GM12878 (cell line): ENCODE measurements at regions not wholly inside any gene's neighbourhood (a gene's known extent, or its start where the extent isn't known, plus 50 kb on each side); places are given as distances from the start of the nearest gene placed in this dataset.

ENCODE experiments used
- ATAC-seq: fragments of 200-7000 bp; cut with Tn5 transposase; 3 replicates; pipeline ENCODE4 v1.9.1; 2020; ENCODE audit warnings: mild to moderate bottlenecking, moderate library complexity
- BruUV-seq: library from RNA; stranded (reverse); fragments of 400-500 nt; replicated peaks from 2 replicates; lab custom pipeline; 2021; lab: Mats Ljungman, UMichigan
- CTCF ChIA-PET: fragments of 300-600 bp; sonication (Branson Sonifier 250); formaldehyde crosslinking; extraction: SDS; loops from one replicate; lab custom pipeline; 2021; ENCODE audit warnings: inconsistent platforms; lab: Yijun Ruan, JAX
- POLR2A ChIA-PET: fragments of 350-600 bp; formaldehyde crosslinking; extraction: SDS; loops from one replicate; lab custom pipeline; 2021; ENCODE audit warnings: inconsistent platforms; lab: Charles Lee
- RAD21 ChIA-PET: fragments of 300-600 bp; sonication (Branson Sonifier 250); formaldehyde crosslinking; loops from one replicate; lab custom pipeline; 2023; ENCODE audit warnings: antibody characterized with exemption; ENCODE audit not compliant: unreplicated experiment; lab: Charles Lee
- SMC1A ChIA-PET: fragments of 300-600 bp; sonication (Branson Sonifier 250); formaldehyde crosslinking; loops from one replicate; lab custom pipeline; 2023; ENCODE audit not compliant: unreplicated experiment, uncharacterized antibody; lab: Charles Lee
- DNase-seq: peaks from one replicate; pipeline ENCODE4 v3.0.0-alpha.2; 2011; ENCODE audit warnings: low read depth, low spot score
- FAIRE-seq: peaks from 3 replicates; lab custom pipeline; 2011; peaks lifted over from hg19 to GRCh38; lab: Jason Lieb, UNC
- H2AFZ ChIP-seq: 2 replicates; pipeline ENCODE4 v1.6.0; 2011; ENCODE audit warnings: low read depth, low read length, control low read depth; ENCODE audit not compliant: control insufficient read depth
- H3K27ac ChIP-seq: 2 replicates; pipeline ENCODE4 v1.5.1; 2011; ENCODE audit warnings: control low read depth; ENCODE audit not compliant: control insufficient read depth, insufficient read depth
- H3K27me3 ChIP-seq, 2 experiments: replicated peaks in 1 of 2; 2 replicates each; pipeline versions ENCODE4 v1.6.0 to v1.6.1; 2011; ENCODE audit warnings: low read length in 1 of 2; ENCODE audit not compliant: control insufficient read depth in 2 of 2, insufficient read depth in 2 of 2
- H3K36me3 ChIP-seq, 2 experiments: 2 replicates each; pipeline ENCODE4 v1.5.1; 2011; ENCODE audit warnings: low read length in 1 of 2; ENCODE audit not compliant: control insufficient read depth in 2 of 2, insufficient read depth in 2 of 2
- H3K4me1 ChIP-seq: 2 replicates; pipeline ENCODE4 v1.6.1; 2011; ENCODE audit warnings: mild to moderate bottlenecking, low read length, moderate library complexity, mixed read lengths; ENCODE audit not compliant: control insufficient read depth, insufficient read depth
- H3K4me2 ChIP-seq: 2 replicates; pipeline ENCODE4 v1.6.0; 2011; ENCODE audit warnings: control low read depth; ENCODE audit not compliant: control insufficient read depth, insufficient read depth
- H3K4me3 ChIP-seq: fragments of 200-600 bp; sonication (generic); 2 replicates; pipeline ENCODE4 v1.5.1; 2016
- H3K79me2 ChIP-seq: 2 replicates; pipeline ENCODE4 v1.6.0; 2011; ENCODE audit warnings: low read length; ENCODE audit not compliant: control insufficient read depth, insufficient read depth
- H3K9ac ChIP-seq: 2 replicates; pipeline ENCODE4 v1.8.0; 2011; ENCODE audit warnings: low read length, control low read depth, mixed read lengths; ENCODE audit not compliant: control insufficient read depth, insufficient read depth
- H3K9me3 ChIP-seq: replicated peaks from 3 replicates; pipeline ENCODE4 v1.5.1; 2011; ENCODE audit warnings: mild to moderate bottlenecking, low read length; ENCODE audit not compliant: control insufficient read depth, insufficient read depth
- H4K20me1 ChIP-seq: 2 replicates; pipeline ENCODE4 v1.6.0; 2011; ENCODE audit not compliant: control insufficient read depth, insufficient read depth
- BHLHE40 ChIP-seq, 2 experiments: fragments of 450-650 bp in 1 of 2; IDR thresholded peaks; 2 replicates each; pipeline ENCODE4 v1.6.1; 2011 to 2017; ENCODE audit warnings: low read depth in 2 of 2, borderline replicate concordance in 1 of 2, improper control_type of control experiment in 1 of 2, low read length in 1 of 2, mild to moderate bottlenecking in 1 of 2
- CBX5 ChIP-seq: sonication (generic); IDR thresholded peaks from 2 replicates; pipeline ENCODE4 v1.6.1; 2016; ENCODE audit warnings: low read depth, moderate library complexity, mild to moderate bottlenecking, inconsistent platforms
- CHD4 ChIP-seq: fragments of 200-600 bp; sonication (generic); IDR thresholded peaks from 2 replicates; pipeline ENCODE4 v1.6.1; 2016; ENCODE audit warnings: mild to moderate bottlenecking
- CREB1 ChIP-seq: IDR thresholded peaks from 2 replicates; pipeline ENCODE4 v1.6.1; 2012; ENCODE audit warnings: low read depth, mild to moderate bottlenecking, inconsistent platforms
- FOS ChIP-seq: IDR thresholded peaks from 3 replicates; pipeline ENCODE4 v1.6.1; 2011; ENCODE audit warnings: borderline replicate concordance; ENCODE audit not compliant: insufficient read length; ENCODE audit errors: extremely low read depth
- FOXM1 ChIP-seq: IDR thresholded peaks from 2 replicates; pipeline ENCODE4 v1.6.1; 2012; ENCODE audit warnings: low read depth, mild to moderate bottlenecking, inconsistent platforms, low read length, moderate library complexity
- HDAC2 ChIP-seq: fragments of 200-600 bp; sonication (generic); IDR thresholded peaks from 2 replicates; pipeline ENCODE4 v1.6.1; 2017
- IRF4 ChIP-seq: IDR thresholded peaks from 2 replicates; pipeline ENCODE4 v1.6.1; 2011; ENCODE audit warnings: low read depth, low read length
- IRF5 ChIP-seq: fragments of 450-650 bp; IDR thresholded peaks from 2 replicates; pipeline ENCODE4 v1.6.1; 2017; ENCODE audit warnings: borderline replicate concordance
- MEF2B ChIP-seq: fragments of 450-650 bp; IDR thresholded peaks from 2 replicates; pipeline ENCODE4 v1.6.1; 2018; ENCODE audit warnings: mild to moderate bottlenecking, moderate library complexity; ENCODE audit not compliant: partially characterized antibody, poor library complexity, severe bottlenecking
- NBN ChIP-seq: fragments of 450-650 bp; IDR thresholded peaks from 2 replicates; pipeline ENCODE4 v1.6.1; 2016
- NR2C2 ChIP-seq: IDR thresholded peaks from 2 replicates; pipeline ENCODE4 v1.6.1; 2011; ENCODE audit warnings: borderline replicate concordance, low read depth; ENCODE audit not compliant: control insufficient read depth, insufficient read length
- PML ChIP-seq: IDR thresholded peaks from 2 replicates; pipeline ENCODE4 v1.6.1; 2012; ENCODE audit warnings: low read length, inconsistent platforms
- RFX5 ChIP-seq: IDR thresholded peaks from 2 replicates; pipeline ENCODE4 v1.6.1; 2011; ENCODE audit warnings: low read depth, low read length, improper control_type of control experiment
- SRF ChIP-seq, 2 experiments: IDR thresholded peaks; 2 replicates each; pipeline ENCODE4 v1.6.1; 2011; ENCODE audit warnings: low read depth in 2 of 2, low read length in 2 of 2, mild to moderate bottlenecking in 1 of 2, moderate library complexity in 1 of 2
- TCF3 ChIP-seq: IDR thresholded peaks from 2 replicates; pipeline ENCODE4 v1.6.1; 2012; ENCODE audit warnings: low read depth, mild to moderate bottlenecking, low read length, borderline replicate concordance; ENCODE audit not compliant: insufficient read depth
- USF1 ChIP-seq: IDR thresholded peaks from 2 replicates; pipeline ENCODE4 v1.6.1; 2011; ENCODE audit warnings: borderline replicate concordance, low read depth, mild to moderate bottlenecking, moderate library complexity, mixed read lengths, low read length; ENCODE audit not compliant: insufficient read depth; ENCODE audit errors: extremely low read length
- ZNF687 ChIP-seq: fragments of 450-650 bp; IDR thresholded peaks from 2 replicates; pipeline ENCODE4 v1.6.1; 2017; ENCODE audit warnings: mild to moderate bottlenecking, moderate library complexity
- WGBS: methylation state at CpG from one replicate; pipeline ENCODE4 v1.1.6; 2016; ENCODE audit warnings: low lambda C conversion rate; ENCODE audit not compliant: insufficient replicate concordance, insufficient coverage; ENCODE audit errors: missing lambda C conversion rate; 5-methylcytosine and 5-hydroxymethylcytosine counted together
- in situ Hi-C: fragments of 300-500 bp; cut with MboI; formaldehyde crosslinking; loops from 9 replicates; pipeline ENCODE4 v1.14.3; 2018; ENCODE audit warnings: mixed read lengths
- intact Hi-C: fragments of 100-400 bp; cut with micrococcal nuclease; formaldehyde crosslinking; loops from one replicate; pipeline ENCODE4 v1.14.2; 2022; ENCODE audit not compliant: unreplicated experiment

GRCh38 chr2:16038621-16039020, 98.3 kb downstream of the MYCN start:
- no peaks in the 10 kb centered on the region for H3K9me3 ChIP-seq
- H3K27me3 ChIP-seq = no peaks in the 10 kb centered on the region; a peak in 1 of 4 replicates
- no peak overlapping the region for H3K4me3 ChIP-seq
- WGBS = 66% methylated on average over 11 of the region's 11 CpGs
- H3K4me2 ChIP-seq = no peak overlapping the region
- POLR2A ChIA-PET = no interaction called here
- no peaks in the 10 kb centered on the region for H3K4me1 ChIP-seq
- H3K27ac ChIP-seq = no peak overlapping the region
- H3K79me2 ChIP-seq = no peaks in the 10 kb centered on the region
- intact Hi-C loops (no loop called here), in situ Hi-C loops (no loop called here)
- CTCF ChIA-PET = no interaction called here
- SMC1A ChIA-PET = interaction anchor here (0.5 kb wide), 1 partner anchor 15 kb away, joined by 4 read pairs; no protein-coding TSS in a partner anchor
- no peaks in the 10 kb centered on the region for H3K36me3 ChIP-seq
- DNase-seq (no peak), FAIRE-seq (no peak), ATAC-seq (no peak)
- H2AFZ ChIP-seq = no peak overlapping the region
- no peaks in the 10 kb centered on the region for H4K20me1 ChIP-seq
- no peak overlapping the region for H3K9ac ChIP-seq
- no TSS peak for BruUV-seq
- TF ChIP-seq NR2C2 (no peak), IRF4 (no peak), PML (no peak), RFX5 (no peak), FOXM1 (no peak), SRF (IDR thresholded peaks at IDR 0.05; ENCODE audit: low read depth in 2 of 2, low read length in 2 of 2) (no peak), CREB1 (no peak), BHLHE40 (IDR thresholded peaks at IDR 0.05; ENCODE audit: borderline replicate concordance in 1 of 2, low read depth in 2 of 2, low read length in 1 of 2) (no peak), NBN (no peak), FOS (no peak), CBX5 (no peak), TCF3 (no peak), HDAC2 (no peak), USF1 (no peak), IRF5 (no peak), CHD4 (no peak), ZNF687 (no peak), MEF2B (no peak)
- TF ChIP-seq, all 136 proteins: peak for 0
- RAD21 ChIA-PET = no interaction called here
